GM19099 (cell line): ENCODE measurements at regions not wholly inside any gene's neighbourhood (a gene's known extent, or its start where the extent isn't known, plus 50 kb on each side); places are given as distances from the start of the nearest gene placed in this dataset.

Source experiments
- POLR2A ChIP-seq: IDR thresholded peaks from 3 replicates; pipeline ENCODE4 v1.6.1; 2011; ENCODE audit warnings: low read depth; ENCODE audit not compliant: insufficient read length; ENCODE audit errors: extremely low read depth

DNA sequence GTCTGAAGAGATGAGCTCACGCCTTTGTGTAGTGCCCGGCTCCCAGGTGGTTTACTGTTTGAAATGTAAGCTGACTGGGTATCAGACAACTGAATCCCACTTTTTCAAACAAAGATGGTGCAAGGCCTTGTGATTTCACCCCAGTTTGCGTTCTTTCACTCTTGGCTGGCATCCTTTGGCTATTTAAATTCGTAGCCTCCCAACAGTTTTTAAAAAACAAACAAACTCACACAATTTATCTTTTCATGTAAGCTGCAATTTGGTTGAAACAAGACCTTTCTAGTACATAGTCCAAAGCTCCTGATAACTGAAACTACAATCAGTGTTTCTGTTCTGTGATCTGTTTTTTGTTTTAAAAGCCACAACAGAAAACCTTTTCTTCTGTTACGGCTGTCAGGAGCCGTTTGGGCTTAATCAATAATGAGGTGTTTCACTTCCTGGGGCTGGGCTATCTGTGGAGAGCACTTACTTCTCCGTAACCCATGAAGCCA is 65.1 kb upstream of the NPAS1 start:
- TF ChIP-seq POLR2A, result no peak

DNA sequence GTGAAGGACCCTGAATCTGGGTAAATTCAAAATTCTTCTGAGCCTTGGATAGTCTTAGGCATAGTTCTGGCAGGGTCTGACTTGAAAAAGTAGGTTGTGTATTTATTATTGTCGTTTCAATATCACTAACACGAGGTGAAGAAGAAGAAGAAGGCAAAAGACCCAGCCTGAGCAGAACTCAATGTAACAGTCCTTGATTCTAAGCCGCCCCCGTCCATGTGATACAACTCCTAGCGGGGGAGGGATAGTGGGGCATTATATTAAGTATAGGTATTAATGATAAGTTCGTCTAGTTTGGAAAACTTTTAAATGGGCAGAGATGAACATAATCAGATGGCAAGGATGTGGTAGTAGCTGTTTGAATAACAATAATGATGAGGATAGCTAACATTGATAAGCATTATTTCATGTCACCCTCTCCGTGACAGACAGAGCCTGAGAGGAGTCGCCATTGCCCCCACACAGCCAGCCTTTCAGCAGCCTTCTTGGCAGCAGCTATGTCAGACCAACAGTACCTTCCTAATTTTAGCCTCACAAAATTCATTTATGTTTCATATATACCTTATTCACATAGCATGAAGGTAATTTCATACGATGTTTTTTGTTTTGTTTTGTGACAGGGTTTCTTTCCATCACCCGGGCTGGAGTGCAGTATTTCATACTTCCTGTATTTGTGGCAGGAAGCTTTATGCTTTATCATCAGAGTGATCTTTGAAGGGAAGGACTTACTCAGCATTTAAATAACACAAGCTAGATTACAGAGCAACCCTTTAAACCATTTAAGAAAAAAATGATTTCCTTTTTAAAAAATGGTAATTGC is 64.4 kb upstream of the NPAS1 start:
- peak; percentile 40 for TF ChIP-seq POLR2A

DNA sequence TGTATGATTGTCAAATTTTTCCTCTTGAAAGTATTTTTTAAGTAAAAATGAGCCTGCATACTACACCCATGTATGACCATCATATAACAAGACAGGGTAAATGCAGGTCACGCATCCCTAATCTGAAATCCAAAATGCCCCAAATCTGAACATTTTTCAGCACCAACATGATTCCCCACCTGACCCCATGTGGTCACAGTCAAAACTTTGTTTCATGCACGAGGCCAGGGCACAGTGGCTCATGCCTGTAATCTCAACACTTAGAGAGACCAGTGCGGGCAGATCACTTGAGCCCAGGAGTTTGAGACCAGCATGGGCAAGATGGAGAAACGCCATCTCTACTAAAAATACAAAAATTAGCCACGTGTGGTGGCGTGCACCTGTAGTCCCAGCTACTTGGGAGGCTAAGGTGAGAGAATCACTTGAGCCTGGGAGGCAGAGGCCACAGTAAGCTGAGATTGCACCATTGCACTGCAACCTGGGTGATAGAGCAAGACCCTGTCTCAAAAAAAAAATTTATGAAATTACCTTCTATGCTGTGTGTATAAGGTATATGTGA is 63.7 kb upstream of the NPAS1 start:
- no peak for TF ChIP-seq POLR2A

DNA sequence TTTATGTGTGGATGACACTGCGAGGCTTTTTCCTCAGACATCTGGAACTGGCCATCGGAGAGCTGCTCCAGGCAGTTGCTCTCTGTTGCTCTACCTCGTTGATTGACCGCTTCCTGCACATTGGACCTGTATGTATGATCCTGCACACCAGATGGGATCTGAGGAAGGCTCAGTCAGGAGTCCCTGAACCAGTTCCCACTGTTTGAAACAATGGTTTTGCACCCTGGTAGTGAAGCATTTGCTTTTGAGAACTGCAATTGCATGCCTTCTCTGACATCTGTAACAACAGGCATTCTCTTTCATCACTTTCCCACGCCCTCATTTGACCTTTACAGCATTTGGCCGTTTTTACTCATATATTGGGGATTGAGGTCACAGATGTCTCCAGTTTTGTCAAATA is 61.1 kb upstream of the NPAS1 start:
- no peak for TF ChIP-seq POLR2A

DNA sequence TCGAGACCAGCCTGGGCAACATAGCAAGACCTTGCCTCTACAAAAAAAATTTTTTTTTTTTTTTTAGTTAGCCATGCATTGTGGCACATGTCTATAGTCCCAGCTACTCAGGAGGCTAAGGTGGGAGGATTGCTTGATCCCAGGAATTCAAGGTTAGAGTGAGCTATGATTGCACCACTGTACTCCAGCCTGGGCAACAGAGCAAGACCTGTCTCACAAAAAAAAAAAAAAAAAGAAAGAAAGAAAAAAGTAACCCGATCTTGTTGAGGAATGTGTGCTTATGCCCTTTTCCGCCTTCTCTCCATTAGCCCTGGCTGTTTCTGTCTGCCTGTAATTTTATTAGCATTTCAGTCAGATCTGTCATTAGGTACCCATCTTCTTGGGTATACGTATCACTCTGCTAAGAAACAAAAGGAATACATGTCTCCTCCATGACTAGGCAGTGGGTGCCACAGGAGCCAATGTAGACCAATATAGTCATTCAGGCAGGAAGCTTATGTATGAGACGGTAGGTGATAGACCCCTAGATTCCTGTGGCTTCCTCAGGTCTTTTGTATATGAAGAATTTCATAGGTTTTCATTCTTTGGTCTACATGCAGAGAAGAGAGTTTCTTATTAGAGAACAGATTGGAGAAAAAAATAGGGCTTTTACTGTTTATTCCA is 59.6 kb upstream of the NPAS1 start:
- TF ChIP-seq POLR2A, result no peak

DNA sequence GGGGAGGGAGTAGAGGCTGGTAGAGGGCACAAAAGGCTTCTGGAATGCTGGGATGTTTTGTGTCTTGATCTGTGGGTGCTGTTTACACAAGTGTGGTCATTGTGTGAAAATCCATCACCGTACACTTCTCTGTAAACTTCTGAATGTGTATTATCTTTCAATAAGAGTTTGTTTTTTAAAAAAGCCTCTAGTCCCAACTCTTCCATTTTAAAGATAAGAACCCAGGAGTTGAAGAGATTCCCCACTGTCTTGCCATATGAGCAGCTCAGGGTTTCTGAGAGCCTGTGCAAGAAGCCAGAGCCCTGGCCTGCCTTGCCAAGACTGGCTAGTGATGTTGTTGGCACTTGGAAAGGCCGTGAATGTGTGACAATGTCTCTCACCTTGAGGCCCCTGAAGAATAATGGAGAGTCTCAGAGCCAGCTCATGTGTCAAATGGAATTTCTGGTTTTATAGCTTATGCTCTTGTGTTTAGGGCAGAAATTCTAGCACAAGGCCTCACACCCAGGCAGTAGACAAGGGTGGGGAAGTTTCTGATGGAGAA is 57.5 kb upstream of the NPAS1 start:
- no peak for TF ChIP-seq POLR2A

DNA sequence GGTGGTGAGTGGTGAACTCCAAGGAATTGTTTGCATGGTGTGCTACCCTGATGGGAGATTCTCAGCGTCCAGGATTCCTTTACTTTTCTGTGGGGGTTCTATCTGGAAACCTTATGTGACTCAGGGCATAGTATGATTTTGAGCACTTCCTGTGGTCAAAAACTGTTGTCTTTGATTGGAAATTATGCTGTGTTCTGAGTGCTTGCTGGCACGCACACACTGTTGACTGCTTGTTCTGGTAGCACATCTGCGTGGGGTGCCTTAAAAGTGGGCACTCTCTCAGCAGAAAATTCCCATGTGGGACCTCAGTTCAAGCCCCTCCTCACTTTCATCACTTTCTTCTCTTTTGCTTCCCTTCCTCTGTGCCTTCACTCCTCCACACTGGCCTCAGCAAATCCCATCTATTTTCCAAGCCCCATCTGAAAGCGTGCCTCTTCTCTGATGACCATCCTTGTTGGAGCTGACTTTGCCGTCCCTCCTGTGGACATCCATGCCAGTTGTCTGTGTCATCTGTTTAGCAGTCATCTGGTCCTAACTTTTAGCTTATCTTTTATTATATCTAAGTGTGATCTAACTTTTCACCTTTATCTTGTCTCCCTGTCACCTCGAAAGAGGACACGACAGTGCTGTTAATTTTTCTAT is 56.4 kb upstream of the NPAS1 start:
- TF ChIP-seq POLR2A, result no peak

DNA sequence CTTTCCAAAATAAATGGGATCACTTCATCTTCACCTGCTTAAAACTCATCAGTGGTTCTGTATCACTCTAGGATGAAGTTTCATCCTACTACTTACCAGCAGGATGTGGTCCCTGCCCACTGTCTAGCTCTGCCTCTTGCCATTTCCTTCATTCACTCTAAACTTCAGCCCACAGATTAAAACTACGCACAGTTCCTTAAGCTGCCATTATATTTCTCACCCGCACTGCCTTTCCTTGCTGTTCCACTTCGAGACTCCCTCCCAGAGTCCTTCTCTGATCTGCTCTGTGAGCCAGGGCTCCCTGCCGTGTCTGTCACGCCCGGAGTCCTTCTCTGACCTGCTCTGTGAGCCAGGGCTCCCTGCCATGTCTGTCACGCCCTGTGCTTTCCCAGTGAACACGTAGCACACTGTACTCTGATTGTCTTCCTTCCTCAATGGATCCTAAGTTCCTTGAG is 52.0 kb upstream of the NPAS1 start:
- TF ChIP-seq POLR2A, result no peak
